Esophagus muscularis mucosa (tissue), 4 donors: ENCODE measurements at regions not wholly inside any gene's neighbourhood (a gene's known extent, or its start where the extent isn't known, plus 50 kb on each side); places are given as distances from the start of the nearest gene placed in this dataset.

Experiments
- DNase-seq: peaks from one replicate; pipeline ENCODE4 v3.0.0-alpha.2; 2017; ENCODE audit errors: extremely low spot score
- H3K27ac ChIP-seq, 4 donors: fragments of 200-600 bp; sonication (generic); replicated peaks in 1 of 4; 1 replicate in 3 of 4; 2 replicates in 1 of 4; pipeline ENCODE4 v1.5.1; 2016 to 2019; ENCODE audit warnings: mild to moderate bottlenecking in 1 of 4
- H3K27me3 ChIP-seq, 4 donors: fragments of 200-600 bp; sonication (generic); one replicate each; pipeline versions ENCODE4 v1.5.1 to v1.6.0; 2016 to 2019
- H3K36me3 ChIP-seq, 4 donors: fragments of 200-600 bp; sonication (generic); one replicate each; pipeline ENCODE4 v1.5.1; 2016 to 2019
- H3K4me1 ChIP-seq, 4 donors: fragments of 200-600 bp; sonication (generic); one replicate each; pipeline ENCODE4 v1.5.1; 2016 to 2019
- H3K4me3 ChIP-seq, 4 donors: fragments of 200-600 bp; sonication (generic); 1 replicate in 2 of 4; 2 replicates in 2 of 4; pipeline ENCODE4 v1.5.1; 2016 to 2019; ENCODE audit warnings: mild to moderate bottlenecking in 4 of 4, moderate library complexity in 1 of 4
- H3K9me3 ChIP-seq, 4 donors: fragments of 200-600 bp; sonication (generic); 1 replicate in 3 of 4; 2 replicates in 1 of 4; pipeline ENCODE4 v1.5.1; 2016 to 2019
- EP300 ChIP-seq: sonication (generic); formaldehyde crosslinking; IDR thresholded peaks from one replicate; pipeline ENCODE4 v1.6.1; 2017; ENCODE audit warnings: antibody characterized with exemption
- POLR2A ChIP-seq: fragments of 450-650 bp; IDR thresholded peaks from one replicate; pipeline ENCODE4 v1.6.1; 2017; ENCODE audit warnings: antibody characterized with exemption, moderate library complexity, mild to moderate bottlenecking, low read depth
- POLR2AphosphoS5 ChIP-seq, 2 donors: sonication (generic); formaldehyde crosslinking; IDR thresholded peaks; one replicate each; pipeline ENCODE4 v1.6.1; 2017; ENCODE audit warnings: antibody characterized with exemption in 2 of 2
- WGBS: methylation state at CpG from one replicate; pipeline ENCODE4 v1.1.5; 2018; 5-methylcytosine and 5-hydroxymethylcytosine counted together
- intact Hi-C: fragments of 100-400 bp; cut with DNase I; formaldehyde crosslinking; loops from one replicate; pipeline ENCODE4 v1.15.1; 2023
- TF ChIP-seq, protein P1 (sequence below), 3 experiments: fragments of 200-600 bp in 2 of 3; fragments of 450-650 bp in 1 of 3; sonication (generic) in 2 of 3; IDR thresholded peaks; one replicate each; pipeline ENCODE4 v1.5.1; 2017 to 2019; ENCODE audit warnings: antibody characterized with exemption in 3 of 3, mild to moderate bottlenecking in 2 of 3, moderate library complexity in 1 of 3

- TF ChIP-seq EP300: no peak
- no peak for TF ChIP-seq POLR2AphosphoS5 (IDR thresholded peaks at IDR 0.05)
- TF ChIP-seq, protein P1, sequence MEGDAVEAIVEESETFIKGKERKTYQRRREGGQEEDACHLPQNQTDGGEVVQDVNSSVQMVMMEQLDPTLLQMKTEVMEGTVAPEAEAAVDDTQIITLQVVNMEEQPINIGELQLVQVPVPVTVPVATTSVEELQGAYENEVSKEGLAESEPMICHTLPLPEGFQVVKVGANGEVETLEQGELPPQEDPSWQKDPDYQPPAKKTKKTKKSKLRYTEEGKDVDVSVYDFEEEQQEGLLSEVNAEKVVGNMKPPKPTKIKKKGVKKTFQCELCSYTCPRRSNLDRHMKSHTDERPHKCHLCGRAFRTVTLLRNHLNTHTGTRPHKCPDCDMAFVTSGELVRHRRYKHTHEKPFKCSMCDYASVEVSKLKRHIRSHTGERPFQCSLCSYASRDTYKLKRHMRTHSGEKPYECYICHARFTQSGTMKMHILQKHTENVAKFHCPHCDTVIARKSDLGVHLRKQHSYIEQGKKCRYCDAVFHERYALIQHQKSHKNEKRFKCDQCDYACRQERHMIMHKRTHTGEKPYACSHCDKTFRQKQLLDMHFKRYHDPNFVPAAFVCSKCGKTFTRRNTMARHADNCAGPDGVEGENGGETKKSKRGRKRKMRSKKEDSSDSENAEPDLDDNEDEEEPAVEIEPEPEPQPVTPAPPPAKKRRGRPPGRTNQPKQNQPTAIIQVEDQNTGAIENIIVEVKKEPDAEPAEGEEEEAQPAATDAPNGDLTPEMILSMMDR (IDR thresholded peaks at IDR 0.05): no peak
- no peak for TF ChIP-seq POLR2A
- H3K4me1 ChIP-seq: no peaks in the 10 kb centered on the region
- no peak overlapping the region for H3K4me3 ChIP-seq
- intact Hi-C loops: no loop called here
- no peak for DNase-seq
- H3K27me3 ChIP-seq: no peaks in the 10 kb centered on the region
- 87% methylated on average over 13 of the region's 14 CpGs for WGBS
- H3K36me3 ChIP-seq: no peaks in the 10 kb centered on the region
- no peaks in the 10 kb centered on the region for H3K9me3 ChIP-seq
- H3K27ac ChIP-seq: no peak overlapping the region
Measured at GRCh38 chr6:166765234-166765541, 138.1 kb upstream of the RPS6KA2 start.

DNA sequence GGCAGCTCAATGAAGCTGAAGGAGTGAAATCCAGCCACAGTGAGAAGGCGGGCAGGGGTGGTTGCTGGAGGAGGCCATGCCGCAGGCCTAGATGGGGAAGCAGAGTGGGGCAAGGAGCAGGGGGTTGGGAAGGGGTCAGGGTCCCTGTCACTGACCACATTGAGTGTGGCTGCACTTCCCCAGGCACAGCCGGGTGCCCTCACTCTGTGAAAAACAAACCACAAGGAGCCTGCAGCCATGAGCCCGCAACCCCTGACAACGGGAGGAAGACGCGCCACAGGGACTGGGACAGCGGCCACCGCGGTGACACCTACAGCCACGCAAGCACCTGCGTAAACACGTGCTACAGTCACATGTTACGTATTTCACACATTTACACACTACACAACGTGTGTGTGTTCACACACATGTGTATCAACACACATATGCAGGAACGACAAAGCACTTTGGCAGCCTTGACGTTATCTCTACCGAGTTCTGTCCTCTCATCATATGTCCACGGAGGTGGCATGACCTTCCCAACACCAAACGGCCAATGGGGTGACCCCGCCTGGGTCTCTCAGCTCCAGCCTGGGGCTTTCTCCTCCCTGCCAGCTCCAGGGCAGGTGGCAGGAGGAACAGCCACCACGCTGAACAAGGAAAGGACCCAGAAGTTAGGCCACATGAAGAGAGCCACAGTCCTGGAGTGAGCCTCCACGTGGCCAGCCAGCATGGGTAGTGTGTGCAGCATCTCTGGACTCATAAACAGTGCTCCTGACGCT, 137.6 kb upstream of the RPS6KA2 start:
- Histone ChIP-seq H3K27me3 (no peaks in the 10 kb centered on the region), H3K4me3 (no peak overlapping the region), H3K27ac (no peak overlapping the region), H3K36me3 (no peaks in the 10 kb centered on the region), H3K9me3 (no peaks in the 10 kb centered on the region), H3K4me1 (no peaks in the 10 kb centered on the region)
- intact Hi-C loops: no loop called here
- no peak for TF ChIP-seq EP300
- no peak for DNase-seq
- 93% methylated on average over 22 of the region's 24 CpGs for WGBS

GRCh38 chr6:166763606-166764472, 136.8 kb upstream of the RPS6KA2 start:
- intact Hi-C loops: no loop called here
- Histone ChIP-seq H3K4me1 (no peaks in the 10 kb centered on the region), H3K4me3 (no peak overlapping the region), H3K27ac (no peak overlapping the region), H3K9me3 (no peaks in the 10 kb centered on the region), H3K27me3 (no peaks in the 10 kb centered on the region), H3K36me3 (no peaks in the 10 kb centered on the region)
- DNase-seq: no peak
- 87% methylated on average over 37 of the region's 37 CpGs for WGBS
- TF ChIP-seq EP300 (no peak), POLR2A (no peak), POLR2AphosphoS5 (IDR thresholded peaks at IDR 0.05) (no peak)
- TF ChIP-seq, protein P1 (IDR thresholded peaks at IDR 0.05): no peak

- TF ChIP-seq EP300 (no peak), POLR2AphosphoS5 (IDR thresholded peaks at IDR 0.05) (no peak), POLR2A (no peak)
- TF ChIP-seq, protein P1 (IDR thresholded peaks at IDR 0.05): no peak
- peaks cover 0 to 4% (median 0%) of the 10 kb centered on the region in 4 donors for H3K27me3 ChIP-seq
- no peaks in the 10 kb centered on the region for H3K36me3 ChIP-seq
- H3K27ac ChIP-seq: no peak overlapping the region
- H3K4me1 ChIP-seq: peaks cover 4 to 16% (median 15%) of the 10 kb centered on the region in 4 donors
- 95% methylated on average over 9 of the region's 9 CpGs for WGBS
- no peak for DNase-seq
- H3K9me3 ChIP-seq: no peaks in the 10 kb centered on the region
- H3K4me3 ChIP-seq: no peak overlapping the region
- intact Hi-C loops: no loop called here
Measured at GRCh38 chr6:166761801-166762200, 134.8 kb upstream of the RPS6KA2 start.

DNA sequence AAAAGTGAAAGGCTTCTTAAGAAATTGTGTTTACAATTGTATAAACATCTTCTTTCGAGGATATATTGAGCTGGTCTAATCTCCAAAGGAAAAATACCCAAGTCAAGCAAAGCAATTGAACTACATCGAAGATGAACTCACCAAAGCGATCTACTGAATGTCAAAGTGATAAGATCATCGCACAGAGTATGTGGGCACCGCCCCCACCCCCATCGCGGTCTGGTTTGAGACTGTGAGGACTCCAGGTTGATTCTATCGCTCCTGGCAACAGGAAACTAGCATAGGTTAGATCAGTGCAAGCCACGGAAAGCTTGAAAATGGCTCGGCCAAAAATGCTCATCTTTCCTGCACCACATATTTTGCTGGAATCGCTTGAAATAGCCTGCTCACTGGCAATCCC, 133.2 kb upstream of the RPS6KA2 start:
- Histone ChIP-seq H3K9me3 (no peaks in the 10 kb centered on the region), H3K36me3 (no peaks in the 10 kb centered on the region), H3K4me3 (no peak overlapping the region), H3K4me1 (peaks cover 4 to 16% (median 15%) of the 10 kb centered on the region in 4 donors), H3K27me3 (peaks cover 0 to 4% (median 0%) of the 10 kb centered on the region in 4 donors), H3K27ac (no peak overlapping the region)
- TF ChIP-seq POLR2A (no peak), POLR2AphosphoS5 (IDR thresholded peaks at IDR 0.05) (no peak)
- 89% methylated on average over 11 of the region's 11 CpGs for whole genome bisulfite sequencing
- DNase-seq: no peak
- intact Hi-C loops: no loop called here
